HCT116 (cell line): ENCODE measurements at regions not wholly inside any gene's neighbourhood (a gene's known extent, or its start where the extent isn't known, plus 50 kb on each side); places are given as distances from the start of the nearest gene placed in this dataset.

Source experiments
- EZH2 ChIP-seq: fragments of 200-600 bp; sonication (generic); IDR thresholded peaks from 2 replicates; pipeline ENCODE4 v1.6.1; 2017; ENCODE audit warnings: antibody characterized with exemption, mixed run types
- EZH2phosphoT487 ChIP-seq: fragments of 200-600 bp; IDR thresholded peaks from 2 replicates; pipeline ENCODE4 v1.6.1; 2018; ENCODE audit warnings: antibody characterized with exemption, borderline replicate concordance
- JUND ChIP-seq: IDR thresholded peaks from 2 replicates; pipeline ENCODE4 v1.6.1; 2012
- RAD21 ChIP-seq: IDR thresholded peaks from 2 replicates; pipeline ENCODE4 v1.6.1; 2012; ENCODE audit warnings: low read depth, mild to moderate bottlenecking
- SIN3A ChIP-seq: IDR thresholded peaks from 2 replicates; pipeline ENCODE4 v1.6.1; 2012; ENCODE audit warnings: low read depth
- TF ChIP-seq, protein P1 (sequence below), 3 experiments: fragments of 200-600 bp in 1 of 3; sonication (generic) in 1 of 3; IDR thresholded peaks in 2 of 3; conservative IDR thresholded peaks in 1 of 3; 2 replicates each; pipeline ENCODE4 v1.5.1; 2012 to 2017; ENCODE audit warnings: low read depth in 2 of 3, low read length in 2 of 3, antibody characterized with exemption in 1 of 3, borderline replicate concordance in 1 of 3, control low read depth in 1 of 3, mild to moderate bottlenecking in 1 of 3, mixed read lengths in 1 of 3, mixed run types in 1 of 3, moderate library complexity in 1 of 3; ENCODE audit not compliant: insufficient read depth in 1 of 3
- TF ChIP-seq, protein P2 (sequence below): IDR thresholded peaks from 2 replicates; pipeline ENCODE4 v1.6.1; 2012; ENCODE audit warnings: low read depth

DNA sequence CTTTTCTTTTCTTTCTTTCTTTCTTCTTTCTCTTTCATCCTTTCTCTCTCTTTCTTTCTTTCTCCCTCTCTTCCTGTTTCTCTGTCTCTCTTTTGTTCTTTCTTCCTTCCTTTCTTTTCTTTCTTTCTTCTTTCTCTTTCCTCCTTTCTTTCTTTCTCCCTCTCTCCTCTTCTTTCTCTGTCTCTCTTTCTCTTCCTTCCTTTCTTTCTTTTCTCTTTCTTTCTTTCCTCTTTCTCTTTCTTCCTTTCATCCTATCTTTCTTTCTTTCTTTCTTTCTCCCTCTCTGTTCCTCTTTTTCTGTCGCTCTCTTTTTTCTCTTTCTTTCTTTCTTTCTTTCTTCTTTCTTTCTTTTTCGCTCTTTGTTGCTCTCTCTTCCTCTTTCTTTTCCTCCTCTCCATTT, 1149.2 kb upstream of the AUTS2 start:
- TF ChIP-seq, protein P1, sequence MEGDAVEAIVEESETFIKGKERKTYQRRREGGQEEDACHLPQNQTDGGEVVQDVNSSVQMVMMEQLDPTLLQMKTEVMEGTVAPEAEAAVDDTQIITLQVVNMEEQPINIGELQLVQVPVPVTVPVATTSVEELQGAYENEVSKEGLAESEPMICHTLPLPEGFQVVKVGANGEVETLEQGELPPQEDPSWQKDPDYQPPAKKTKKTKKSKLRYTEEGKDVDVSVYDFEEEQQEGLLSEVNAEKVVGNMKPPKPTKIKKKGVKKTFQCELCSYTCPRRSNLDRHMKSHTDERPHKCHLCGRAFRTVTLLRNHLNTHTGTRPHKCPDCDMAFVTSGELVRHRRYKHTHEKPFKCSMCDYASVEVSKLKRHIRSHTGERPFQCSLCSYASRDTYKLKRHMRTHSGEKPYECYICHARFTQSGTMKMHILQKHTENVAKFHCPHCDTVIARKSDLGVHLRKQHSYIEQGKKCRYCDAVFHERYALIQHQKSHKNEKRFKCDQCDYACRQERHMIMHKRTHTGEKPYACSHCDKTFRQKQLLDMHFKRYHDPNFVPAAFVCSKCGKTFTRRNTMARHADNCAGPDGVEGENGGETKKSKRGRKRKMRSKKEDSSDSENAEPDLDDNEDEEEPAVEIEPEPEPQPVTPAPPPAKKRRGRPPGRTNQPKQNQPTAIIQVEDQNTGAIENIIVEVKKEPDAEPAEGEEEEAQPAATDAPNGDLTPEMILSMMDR (IDR thresholded peaks at IDR 0.05 in 2 of 3, conservative IDR thresholded peaks at IDR 0.05 in 1 of 3; ENCODE audit: borderline replicate concordance in 1 of 3, insufficient read depth in 1 of 3, low read depth in 2 of 3, low read length in 2 of 3) = no peak
- TF ChIP-seq SIN3A (no peak), JUND (no peak), EZH2phosphoT487 (no peak), EZH2 (no peak), RAD21 (no peak)
- TF ChIP-seq, protein P2, sequence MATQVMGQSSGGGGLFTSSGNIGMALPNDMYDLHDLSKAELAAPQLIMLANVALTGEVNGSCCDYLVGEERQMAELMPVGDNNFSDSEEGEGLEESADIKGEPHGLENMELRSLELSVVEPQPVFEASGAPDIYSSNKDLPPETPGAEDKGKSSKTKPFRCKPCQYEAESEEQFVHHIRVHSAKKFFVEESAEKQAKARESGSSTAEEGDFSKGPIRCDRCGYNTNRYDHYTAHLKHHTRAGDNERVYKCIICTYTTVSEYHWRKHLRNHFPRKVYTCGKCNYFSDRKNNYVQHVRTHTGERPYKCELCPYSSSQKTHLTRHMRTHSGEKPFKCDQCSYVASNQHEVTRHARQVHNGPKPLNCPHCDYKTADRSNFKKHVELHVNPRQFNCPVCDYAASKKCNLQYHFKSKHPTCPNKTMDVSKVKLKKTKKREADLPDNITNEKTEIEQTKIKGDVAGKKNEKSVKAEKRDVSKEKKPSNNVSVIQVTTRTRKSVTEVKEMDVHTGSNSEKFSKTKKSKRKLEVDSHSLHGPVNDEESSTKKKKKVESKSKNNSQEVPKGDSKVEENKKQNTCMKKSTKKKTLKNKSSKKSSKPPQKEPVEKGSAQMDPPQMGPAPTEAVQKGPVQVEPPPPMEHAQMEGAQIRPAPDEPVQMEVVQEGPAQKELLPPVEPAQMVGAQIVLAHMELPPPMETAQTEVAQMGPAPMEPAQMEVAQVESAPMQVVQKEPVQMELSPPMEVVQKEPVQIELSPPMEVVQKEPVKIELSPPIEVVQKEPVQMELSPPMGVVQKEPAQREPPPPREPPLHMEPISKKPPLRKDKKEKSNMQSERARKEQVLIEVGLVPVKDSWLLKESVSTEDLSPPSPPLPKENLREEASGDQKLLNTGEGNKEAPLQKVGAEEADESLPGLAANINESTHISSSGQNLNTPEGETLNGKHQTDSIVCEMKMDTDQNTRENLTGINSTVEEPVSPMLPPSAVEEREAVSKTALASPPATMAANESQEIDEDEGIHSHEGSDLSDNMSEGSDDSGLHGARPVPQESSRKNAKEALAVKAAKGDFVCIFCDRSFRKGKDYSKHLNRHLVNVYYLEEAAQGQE = no peak
